Right lobe of liver (tissue), 6 donors: ENCODE measurements at regions not wholly inside any gene's neighbourhood (a gene's known extent, or its start where the extent isn't known, plus 50 kb on each side); places are given as distances from the start of the nearest gene placed in this dataset.

ENCODE experiments used
- ATAC-seq, 4 donors: fragments of 200-7000 bp; cut with Tn5 transposase; one replicate each; pipeline ENCODE4 v1.9.1; 2020; ENCODE audit warnings: mild to moderate bottlenecking in 4 of 4, moderate library complexity in 4 of 4
- DNase-seq, 3 donors: peaks; one replicate each; pipeline ENCODE4 v3.0.0-alpha.2; 2020
- H3K27ac ChIP-seq, 3 donors: fragments of 200-600 bp; one replicate each; pipeline ENCODE4 v1.8.0; 2022
- H3K27me3 ChIP-seq, 2 donors: fragments of 200-600 bp; one replicate each; pipeline ENCODE4 v1.8.0; 2022
- H3K36me3 ChIP-seq, 4 donors: fragments of 200-600 bp; sonication (generic) in 1 of 4; one replicate each; pipeline versions ENCODE4 v1.5.1 to v1.8.0; 2017 to 2022; ENCODE audit warnings: control low read depth in 1 of 4
- H3K4me1 ChIP-seq, 4 donors: fragments of 200-600 bp; sonication (generic) in 1 of 4; one replicate each; pipeline versions ENCODE4 v1.5.1 to v1.8.0; 2017 to 2022; ENCODE audit warnings: control low read depth in 1 of 4
- H3K4me3 ChIP-seq, 3 donors: fragments of 200-600 bp; one replicate each; pipeline ENCODE4 v1.8.0; 2022
- H3K9me3 ChIP-seq, 4 donors: fragments of 200-600 bp; sonication (generic) in 1 of 4; one replicate each; pipeline versions ENCODE4 v1.5.1 to v1.8.0; 2017 to 2022; ENCODE audit warnings: control low read depth in 1 of 4
- POLR2A ChIP-seq: fragments of 450-650 bp; IDR thresholded peaks from one replicate; pipeline ENCODE4 v1.6.1; 2017; ENCODE audit warnings: antibody characterized with exemption, mild to moderate bottlenecking
- WGBS: methylation state at CpG from one replicate; pipeline ENCODE4 v1.1.6; 2018; ENCODE audit warnings: low coverage, low lambda C conversion rate; ENCODE audit not compliant: insufficient coverage; ENCODE audit errors: missing lambda C conversion rate; 5-methylcytosine and 5-hydroxymethylcytosine counted together
- intact Hi-C, 2 donors: fragments of 100-400 bp; cut with DNase I; formaldehyde crosslinking; loops; one replicate each; pipeline versions ENCODE4 v1.11.2 to v1.14.1; 2022
- TF ChIP-seq, protein P1 (sequence below), 4 donors: fragments of 200-600 bp in 3 of 4; fragments of 450-650 bp in 1 of 4; IDR thresholded peaks; one replicate each; pipeline versions ENCODE4 v1.5.1 to v1.8.0; 2016 to 2022; ENCODE audit warnings: antibody characterized with exemption in 4 of 4, mild to moderate bottlenecking in 2 of 4
- donor health status: DM: no; HTN: yes; CAD: no.
- donor health status: DM: no; HTN: no; CAD: no.
- donor health status: DM: no; HTN: no; CAD: no.
- donor health status: DM: no; HTN: yes; CAD: no.
- donor health status: DM: no; HTN: yes; CAD: no.

- WGBS = no CpG with 5 or more reads among the region's 4 CpGs
- DNase-seq (no peak), ATAC-seq (no peak)
- intact Hi-C loops = loop anchor here in 1 of 2 donors (10.0 kb wide), 1 partner anchor 120 kb away; no protein-coding TSS in a partner anchor
- Histone ChIP-seq H3K9me3 (no peaks in the 10 kb centered on the region), H3K36me3 (no peaks in the 10 kb centered on the region), H3K4me1 (peaks cover 0 to 8% (median 0%) of the 10 kb centered on the region in 4 donors), H3K27me3 (no peaks in the 10 kb centered on the region), H3K27ac (no peak overlapping the region), H3K4me3 (no peak overlapping the region)
- TF ChIP-seq, protein P1, sequence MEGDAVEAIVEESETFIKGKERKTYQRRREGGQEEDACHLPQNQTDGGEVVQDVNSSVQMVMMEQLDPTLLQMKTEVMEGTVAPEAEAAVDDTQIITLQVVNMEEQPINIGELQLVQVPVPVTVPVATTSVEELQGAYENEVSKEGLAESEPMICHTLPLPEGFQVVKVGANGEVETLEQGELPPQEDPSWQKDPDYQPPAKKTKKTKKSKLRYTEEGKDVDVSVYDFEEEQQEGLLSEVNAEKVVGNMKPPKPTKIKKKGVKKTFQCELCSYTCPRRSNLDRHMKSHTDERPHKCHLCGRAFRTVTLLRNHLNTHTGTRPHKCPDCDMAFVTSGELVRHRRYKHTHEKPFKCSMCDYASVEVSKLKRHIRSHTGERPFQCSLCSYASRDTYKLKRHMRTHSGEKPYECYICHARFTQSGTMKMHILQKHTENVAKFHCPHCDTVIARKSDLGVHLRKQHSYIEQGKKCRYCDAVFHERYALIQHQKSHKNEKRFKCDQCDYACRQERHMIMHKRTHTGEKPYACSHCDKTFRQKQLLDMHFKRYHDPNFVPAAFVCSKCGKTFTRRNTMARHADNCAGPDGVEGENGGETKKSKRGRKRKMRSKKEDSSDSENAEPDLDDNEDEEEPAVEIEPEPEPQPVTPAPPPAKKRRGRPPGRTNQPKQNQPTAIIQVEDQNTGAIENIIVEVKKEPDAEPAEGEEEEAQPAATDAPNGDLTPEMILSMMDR (IDR thresholded peaks at IDR 0.05) = no peak
- TF ChIP-seq POLR2A = no peak
These were observed 92.4 kb upstream of the ITGA6 start for GRCh38 chr2:172334988-172335387.

GRCh38 chr2:172335736-172336135, 91.7 kb upstream of the ITGA6 start:
- Histone ChIP-seq H3K9me3 (no peaks in the 10 kb centered on the region), H3K4me1 (peaks cover 0 to 15% (median 0%) of the 10 kb centered on the region in 4 donors), H3K4me3 (no peak overlapping the region), H3K27ac (no peak overlapping the region), H3K36me3 (no peaks in the 10 kb centered on the region), H3K27me3 (no peaks in the 10 kb centered on the region)
- WGBS = 8% methylated on average over 4 of the region's 4 CpGs
- no peak for DNase-seq
- TF ChIP-seq POLR2A = no peak
- TF ChIP-seq, protein P1 (IDR thresholded peaks at IDR 0.05) = no peak
- peak in 3 of 4 donors; percentile 11 to 62 (median 32) for ATAC-seq
- intact Hi-C loops = loop anchor here in 1 of 2 donors (10.0 kb wide), 1 partner anchor 119 kb away; no protein-coding TSS in a partner anchor

GRCh38 chr2:172336681-172337080, 90.7 kb upstream of the ITGA6 start:
- Histone ChIP-seq H3K27me3 (no peaks in the 10 kb centered on the region), H3K36me3 (no peaks in the 10 kb centered on the region), H3K4me3 (no peak overlapping the region), H3K4me1 (peaks cover 0 to 23% (median 2%) of the 10 kb centered on the region in 4 donors), H3K27ac (no peak overlapping the region), H3K9me3 (no peaks in the 10 kb centered on the region)
- 0% methylated on average over 1 of the region's 2 CpGs for WGBS
- intact Hi-C loops = loop anchor here in 1 of 2 donors (10.0 kb wide), 1 partner anchor 118 kb away; no protein-coding TSS in a partner anchor
- DNase-seq = no peak
- ATAC-seq = no peak
- TF ChIP-seq, protein P1 (IDR thresholded peaks at IDR 0.05) = no peak
- TF ChIP-seq POLR2A = no peak

DNA sequence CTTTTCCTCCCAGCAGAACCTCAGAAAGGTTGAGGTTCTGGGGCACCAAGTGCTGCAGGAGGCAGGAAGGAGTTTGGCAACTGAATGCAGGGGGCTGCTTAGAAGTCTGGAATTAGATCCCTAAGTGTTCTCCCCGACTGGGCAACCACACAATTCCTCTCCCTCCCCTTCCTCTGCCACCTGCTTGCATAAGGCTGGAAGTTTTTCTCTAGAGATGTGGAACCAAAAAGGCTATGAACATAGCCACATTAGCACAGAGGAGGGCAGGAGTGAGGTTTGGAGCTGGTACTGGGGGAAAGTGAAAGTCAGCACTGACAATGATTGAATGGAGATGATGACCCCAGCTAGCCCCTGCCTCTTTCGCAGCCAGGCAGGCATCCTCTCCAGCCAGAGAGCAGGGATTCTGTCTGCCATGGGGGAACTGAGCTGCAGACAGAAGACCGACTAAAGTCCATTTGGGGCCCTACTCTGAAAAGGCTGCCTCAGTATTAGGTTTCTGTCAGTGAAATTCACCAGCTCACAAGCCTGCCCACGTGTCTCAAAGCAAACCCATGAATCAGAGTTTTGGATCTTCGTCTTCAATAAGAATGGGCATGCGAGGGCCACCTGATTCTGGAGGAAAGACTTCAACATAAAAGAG, 87.9 kb upstream of the ITGA6 start:
- Histone ChIP-seq H3K36me3 (no peaks in the 10 kb centered on the region), H3K27ac (peak overlapping the region; percentile 53 to 63 (median 60)), H3K27me3 (no peaks in the 10 kb centered on the region), H3K4me1 (peaks cover 0 to 25% (median 3%) of the 10 kb centered on the region in 4 donors), H3K9me3 (no peaks in the 10 kb centered on the region), H3K4me3 (peak overlapping the region in 1 of 3 donors; percentile 2)
- ATAC-seq (peak; percentile 64 to 75 (median 70)), DNase-seq (peak in 2 of 3 donors; percentile 24 to 56)
- intact Hi-C loops = loop anchor here in 1 of 2 donors (10.0 kb wide), 1 partner anchor 115 kb away; no protein-coding TSS in a partner anchor
- WGBS = 17% methylated on average over 6 of the region's 6 CpGs
- no peak for TF ChIP-seq POLR2A
- TF ChIP-seq, protein P1 (IDR thresholded peaks at IDR 0.05) = peak; percentile 13 to 32 (median 25)
